SU-DHL-6 (cell line): ENCODE measurements at regions not wholly inside any gene's neighbourhood (a gene's known extent, or its start where the extent isn't known, plus 50 kb on each side); places are given as distances from the start of the nearest gene placed in this dataset.

ENCODE experiments used
- EZH2phosphoT487 ChIP-seq: fragments of 200-600 bp; sonication (generic), shearing (Covaris generic); conservative IDR thresholded peaks from 2 replicates; pipeline ENCODE4 v1.6.1; 2018; ENCODE audit warnings: mild to moderate bottlenecking, antibody characterized with exemption, low read length, moderate library complexity, mixed read lengths
- TF ChIP-seq, protein P1 (sequence below): fragments of 200-600 bp; sonication (generic); IDR thresholded peaks from one replicate; pipeline ENCODE4 v1.5.1; 2017; ENCODE audit warnings: antibody characterized with exemption, mild to moderate bottlenecking, low read length, moderate library complexity; ENCODE audit not compliant: insufficient read depth, poor library complexity, severe bottlenecking

DNA sequence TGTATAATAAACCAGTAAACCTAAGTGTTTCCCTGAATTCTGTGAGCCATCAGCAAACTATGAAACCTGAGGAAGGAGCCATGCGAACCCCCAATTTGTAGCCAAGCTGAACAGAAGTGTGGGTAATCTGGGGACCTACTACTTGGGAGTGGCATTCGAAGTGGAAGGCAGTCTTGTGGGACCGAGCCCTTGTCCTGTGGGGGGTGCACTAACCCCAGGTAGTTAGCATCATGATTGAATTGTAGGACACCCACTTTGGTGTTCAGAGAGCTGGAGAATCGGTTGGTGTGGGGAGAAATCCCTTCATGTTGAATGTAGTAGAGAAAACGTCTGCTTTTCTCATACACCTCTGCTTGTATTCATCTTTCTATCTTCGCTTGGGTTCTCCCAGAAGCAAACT is 79.7 kb upstream of the CPHXL start:
- TF ChIP-seq, protein P1, sequence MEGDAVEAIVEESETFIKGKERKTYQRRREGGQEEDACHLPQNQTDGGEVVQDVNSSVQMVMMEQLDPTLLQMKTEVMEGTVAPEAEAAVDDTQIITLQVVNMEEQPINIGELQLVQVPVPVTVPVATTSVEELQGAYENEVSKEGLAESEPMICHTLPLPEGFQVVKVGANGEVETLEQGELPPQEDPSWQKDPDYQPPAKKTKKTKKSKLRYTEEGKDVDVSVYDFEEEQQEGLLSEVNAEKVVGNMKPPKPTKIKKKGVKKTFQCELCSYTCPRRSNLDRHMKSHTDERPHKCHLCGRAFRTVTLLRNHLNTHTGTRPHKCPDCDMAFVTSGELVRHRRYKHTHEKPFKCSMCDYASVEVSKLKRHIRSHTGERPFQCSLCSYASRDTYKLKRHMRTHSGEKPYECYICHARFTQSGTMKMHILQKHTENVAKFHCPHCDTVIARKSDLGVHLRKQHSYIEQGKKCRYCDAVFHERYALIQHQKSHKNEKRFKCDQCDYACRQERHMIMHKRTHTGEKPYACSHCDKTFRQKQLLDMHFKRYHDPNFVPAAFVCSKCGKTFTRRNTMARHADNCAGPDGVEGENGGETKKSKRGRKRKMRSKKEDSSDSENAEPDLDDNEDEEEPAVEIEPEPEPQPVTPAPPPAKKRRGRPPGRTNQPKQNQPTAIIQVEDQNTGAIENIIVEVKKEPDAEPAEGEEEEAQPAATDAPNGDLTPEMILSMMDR, result no peak
- TF ChIP-seq EZH2phosphoT487, result no peak
